ENCODE measurements at regions not wholly inside any gene's neighbourhood (a gene's known extent, or its start where the extent isn't known, plus 50 kb on each side); places are given as distances from the start of the nearest gene placed in this dataset.

GRCh38 chr4:126973201-126973600, 659.6 kb upstream of the INTU start:
- TF ChIP-seq JUND (IDR thresholded peaks at IDR 0.05; ENCODE audit: low read depth) = no peak
- in situ Hi-C loops (cut with HindIII; ENCODE audit: low pct_unique_long_range_greater_than_20kb, low sequenced_read_pairs) = no loop called here
- no peak for DNase-seq (ENCODE audit: low read depth in 1 of 2, low spot score in 1 of 2)

DNA sequence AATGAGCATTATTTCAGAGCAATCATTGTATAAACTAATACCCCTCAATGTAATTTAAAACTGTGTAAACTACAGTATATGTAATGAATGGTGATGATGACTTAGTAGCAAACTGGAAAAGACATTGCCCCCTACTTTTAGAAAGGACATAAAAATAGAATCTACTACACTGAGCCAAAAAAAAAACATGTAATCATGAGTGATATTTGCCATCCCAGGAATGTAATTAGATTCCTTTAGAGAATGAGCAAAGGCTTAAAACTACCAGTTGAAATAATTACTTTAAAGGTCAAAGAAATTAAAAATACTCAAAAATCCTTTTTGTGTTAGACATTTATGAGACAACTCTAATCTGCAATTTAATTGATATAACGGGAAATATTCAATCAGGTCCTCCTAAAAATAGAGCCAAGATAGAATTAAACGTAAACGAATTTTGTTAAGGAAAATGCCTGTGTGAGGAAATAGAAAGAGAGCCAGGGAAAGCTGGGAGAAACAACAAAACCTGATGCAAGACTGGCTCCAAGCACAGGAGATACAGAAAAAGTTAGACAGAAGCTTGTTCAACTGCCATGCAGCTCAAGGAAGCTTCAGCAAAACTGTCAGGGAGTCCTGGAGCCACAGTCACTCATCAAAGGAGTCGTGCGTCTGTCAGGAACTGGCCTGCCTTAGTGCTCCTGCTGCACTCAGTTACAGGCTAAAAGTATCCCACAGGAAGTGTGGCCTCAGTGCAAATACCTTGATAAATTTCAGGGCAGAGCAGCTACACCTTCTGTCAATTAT, 655.7 kb upstream of the INTU start:
- in situ Hi-C loops (cut with HindIII; ENCODE audit: low pct_unique_long_range_greater_than_20kb, low sequenced_read_pairs) = no loop called here
- no peak for TF ChIP-seq JUND (IDR thresholded peaks at IDR 0.05; ENCODE audit: low read depth)
- DNase-seq (ENCODE audit: low read depth in 1 of 2, low spot score in 1 of 2) = no peak

GRCh38 chr4:126986005-126986404, 646.8 kb upstream of the INTU start:
- in situ Hi-C loops (cut with HindIII; ENCODE audit: low pct_unique_long_range_greater_than_20kb, low sequenced_read_pairs) = no loop called here
- TF ChIP-seq JUND (IDR thresholded peaks at IDR 0.05; ENCODE audit: low read depth) = no peak
- no peak for DNase-seq (ENCODE audit: low read depth in 1 of 2, low spot score in 1 of 2)

- DNase-seq (ENCODE audit: low read depth in 1 of 2, low spot score in 1 of 2) = no peak
- no peak for TF ChIP-seq JUND (IDR thresholded peaks at IDR 0.05; ENCODE audit: low read depth)
- in situ Hi-C loops (cut with HindIII; ENCODE audit: low pct_unique_long_range_greater_than_20kb, low sequenced_read_pairs) = no loop called here
These were observed 645.9 kb upstream of the INTU start for GRCh38 chr4:126986828-126987227.

DNA sequence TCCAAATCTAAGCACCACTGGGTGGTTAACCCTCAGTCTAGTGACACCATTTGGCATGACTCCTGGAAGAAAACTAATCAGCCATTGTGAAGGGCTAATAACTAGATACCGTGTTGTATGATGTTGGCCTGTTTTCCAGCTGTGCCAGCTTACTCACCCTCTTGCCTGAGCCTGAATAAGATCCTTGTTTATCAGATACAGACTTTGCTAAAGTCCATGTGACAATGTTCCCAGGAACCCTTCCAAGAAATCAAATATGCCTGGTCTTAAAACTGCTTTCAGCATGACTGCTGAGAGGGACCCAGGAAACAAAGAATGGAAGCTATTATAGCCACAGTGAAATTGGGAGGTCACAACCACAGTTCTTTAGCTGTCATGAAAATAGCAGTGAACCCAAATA, 640.8 kb upstream of the INTU start:
- no peak for TF ChIP-seq JUND (IDR thresholded peaks at IDR 0.05; ENCODE audit: low read depth)
- peak in 1 of 2 experiments; percentile 7 for DNase-seq (ENCODE audit: low read depth in 1 of 2, low spot score in 1 of 2)
- in situ Hi-C loops (cut with HindIII; ENCODE audit: low pct_unique_long_range_greater_than_20kb, low sequenced_read_pairs) = no loop called here

- in situ Hi-C loops (cut with HindIII; ENCODE audit: low pct_unique_long_range_greater_than_20kb, low sequenced_read_pairs) = no loop called here
- TF ChIP-seq JUND (IDR thresholded peaks at IDR 0.05; ENCODE audit: low read depth) = no peak
- no peak for DNase-seq (ENCODE audit: low read depth in 1 of 2, low spot score in 1 of 2)
These were observed 639.8 kb upstream of the INTU start for GRCh38 chr4:126992910-126993309.

DNA sequence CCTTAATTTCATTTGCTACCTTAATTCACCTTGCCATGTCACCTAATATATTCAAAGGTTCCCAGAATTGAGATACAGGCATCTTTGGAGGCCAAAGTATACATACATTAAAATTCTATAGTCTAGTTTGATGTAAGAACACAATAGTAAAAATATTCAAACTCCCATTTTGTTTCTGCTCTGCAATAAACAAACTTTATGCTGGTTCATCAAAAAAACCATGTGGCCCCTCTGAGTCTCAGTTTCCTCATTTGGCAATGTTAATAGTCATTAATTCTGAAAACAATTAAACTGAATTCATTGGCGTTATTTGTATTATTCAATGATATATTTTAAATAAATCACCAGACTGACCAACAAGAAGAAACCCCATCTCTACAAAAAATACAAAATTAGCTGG, 639.4 kb upstream of the INTU start:
- no peak for TF ChIP-seq JUND (IDR thresholded peaks at IDR 0.05; ENCODE audit: low read depth)
- in situ Hi-C loops (cut with HindIII; ENCODE audit: low pct_unique_long_range_greater_than_20kb, low sequenced_read_pairs) = no loop called here
- no peak for DNase-seq (ENCODE audit: low read depth in 1 of 2, low spot score in 1 of 2)

- no peak for TF ChIP-seq JUND (IDR thresholded peaks at IDR 0.05; ENCODE audit: low read depth)
- in situ Hi-C loops (cut with HindIII; ENCODE audit: low pct_unique_long_range_greater_than_20kb, low sequenced_read_pairs) = no loop called here
- DNase-seq (ENCODE audit: low read depth in 1 of 2, low spot score in 1 of 2) = no peak
These were observed 637.5 kb upstream of the INTU start for GRCh38 chr4:126995235-126995634.

GRCh38 chr4:127000110-127000509, 632.6 kb upstream of the INTU start:
- in situ Hi-C loops (cut with HindIII; ENCODE audit: low pct_unique_long_range_greater_than_20kb, low sequenced_read_pairs) = no loop called here
- no peak for DNase-seq (ENCODE audit: low read depth in 1 of 2, low spot score in 1 of 2)
- no peak for TF ChIP-seq JUND (IDR thresholded peaks at IDR 0.05; ENCODE audit: low read depth)

GRCh38 chr4:127000846-127001245, 631.9 kb upstream of the INTU start:
- DNase-seq (ENCODE audit: low read depth in 1 of 2, low spot score in 1 of 2) = no peak
- no peak for TF ChIP-seq JUND (IDR thresholded peaks at IDR 0.05; ENCODE audit: low read depth)
- in situ Hi-C loops (cut with HindIII; ENCODE audit: low pct_unique_long_range_greater_than_20kb, low sequenced_read_pairs) = no loop called here

DNA sequence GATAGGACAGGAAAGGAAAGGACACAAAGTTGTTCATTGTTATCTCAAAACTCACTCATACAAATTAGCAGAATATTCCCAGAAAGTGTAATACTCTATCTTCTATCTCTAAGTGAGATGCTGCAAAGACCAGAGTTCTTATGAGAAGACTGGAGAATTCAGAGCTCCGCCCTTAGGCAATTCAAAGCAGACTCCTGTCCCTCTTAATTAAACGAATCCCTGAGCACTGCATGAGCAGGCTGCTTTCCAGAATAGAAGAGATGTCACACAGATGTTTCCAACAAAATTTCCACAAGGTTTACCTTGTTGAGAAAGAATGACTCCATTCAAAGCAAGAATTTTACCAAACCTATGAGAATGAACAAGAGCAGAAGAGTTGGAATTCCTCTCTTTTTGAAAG, 630.8 kb upstream of the INTU start:
- in situ Hi-C loops (cut with HindIII; ENCODE audit: low pct_unique_long_range_greater_than_20kb, low sequenced_read_pairs) = no loop called here
- no peak for DNase-seq (ENCODE audit: low read depth in 1 of 2, low spot score in 1 of 2)
- TF ChIP-seq JUND (IDR thresholded peaks at IDR 0.05; ENCODE audit: low read depth) = no peak

DNA sequence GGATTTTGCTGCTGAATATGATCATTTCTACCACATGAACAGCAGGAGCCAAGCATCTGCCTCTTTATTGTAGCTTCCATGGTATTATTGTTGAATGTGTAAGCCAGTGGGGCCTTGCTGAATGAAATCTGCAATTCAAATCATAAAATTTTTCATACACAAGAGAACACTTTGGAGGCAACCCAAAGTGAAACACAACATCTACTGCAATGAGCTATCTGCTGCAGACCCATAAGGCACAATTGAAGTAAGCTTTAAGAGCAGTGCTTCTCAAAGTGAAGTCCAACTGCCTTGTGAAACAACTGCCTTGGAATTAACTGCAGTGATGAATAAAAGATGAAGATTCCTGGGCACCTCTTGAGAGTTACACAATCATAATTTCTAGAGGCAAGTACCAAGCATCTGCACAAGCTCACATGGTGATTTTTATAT, 626.3 kb upstream of the INTU start:
- in situ Hi-C loops (cut with HindIII; ENCODE audit: low pct_unique_long_range_greater_than_20kb, low sequenced_read_pairs) = no loop called here
- DNase-seq (ENCODE audit: low read depth in 1 of 2, low spot score in 1 of 2) = no peak
- no peak for TF ChIP-seq JUND (IDR thresholded peaks at IDR 0.05; ENCODE audit: low read depth)

DNA sequence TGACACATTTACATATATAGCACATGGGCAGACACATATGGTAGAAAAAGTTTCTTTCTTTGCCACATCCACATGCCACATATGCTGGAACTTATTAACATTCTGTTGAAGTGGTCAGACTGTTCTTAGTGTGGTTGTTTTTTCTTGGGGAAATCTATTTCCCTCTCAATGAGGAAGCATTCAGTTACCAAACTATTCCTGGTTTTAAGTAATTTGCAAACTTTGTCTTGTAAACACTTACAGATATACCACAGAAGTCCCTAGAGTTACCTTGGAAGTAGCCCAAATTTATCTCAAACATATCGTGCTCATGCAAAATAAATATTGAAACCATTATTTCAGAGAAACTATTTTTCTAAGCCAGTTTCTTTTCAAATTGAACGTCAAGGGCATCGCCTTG, 625.5 kb upstream of the INTU start:
- no peak for TF ChIP-seq JUND (IDR thresholded peaks at IDR 0.05; ENCODE audit: low read depth)
- in situ Hi-C loops (cut with HindIII; ENCODE audit: low pct_unique_long_range_greater_than_20kb, low sequenced_read_pairs) = no loop called here
- DNase-seq (ENCODE audit: low read depth in 1 of 2, low spot score in 1 of 2) = no peak

DNA sequence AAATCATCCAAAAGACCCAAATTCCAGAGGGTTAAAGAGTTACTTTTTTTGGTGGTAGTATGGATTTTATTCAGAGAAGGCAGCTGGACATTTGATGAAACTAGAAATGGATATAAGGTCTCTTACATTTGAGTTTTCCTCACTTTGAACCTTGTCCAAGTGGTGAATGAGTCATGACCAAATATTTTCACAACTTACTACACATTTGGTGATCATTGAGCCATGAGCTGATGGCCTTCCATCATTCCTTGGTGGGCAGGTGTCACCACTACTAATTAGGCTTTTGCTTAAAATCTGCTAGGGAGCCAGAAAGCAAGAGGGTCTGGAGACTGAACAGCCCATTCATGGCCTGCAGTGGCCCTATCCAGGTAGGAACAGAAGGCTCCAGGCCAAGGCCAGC, 620.2 kb upstream of the INTU start:
- DNase-seq (ENCODE audit: low read depth in 1 of 2, low spot score in 1 of 2) = no peak
- in situ Hi-C loops (cut with HindIII; ENCODE audit: low pct_unique_long_range_greater_than_20kb, low sequenced_read_pairs) = no loop called here
- TF ChIP-seq JUND (IDR thresholded peaks at IDR 0.05; ENCODE audit: low read depth) = no peak
